Right ventricle myocardium superior (tissue), 1 donor: ENCODE measurements at regions not wholly inside any gene's neighbourhood (a gene's known extent, or its start where the extent isn't known, plus 50 kb on each side); places are given as distances from the start of the nearest gene placed in this dataset.
A peak's percentile ranks its signal among the peaks of the same experiment; 100 is the strongest.

ENCODE experiments used
- ATAC-seq: fragments of 200-7000 bp; cut with Tn5 transposase; one replicate; pipeline ENCODE4 v1.9.1; 2020; ENCODE audit warnings: mild to moderate bottlenecking; ENCODE audit not compliant: poor library complexity
- DNase-seq: peaks from one replicate; pipeline ENCODE4 v3.0.0-alpha.2; 2020
- intact Hi-C: fragments of 100-400 bp; cut with DNase I; formaldehyde crosslinking; loops from one replicate; pipeline ENCODE4 v1.11.2; 2022
- donor health status: DM: no; HTN: yes; CAD: no; lungs with severe emphysema.

- no peak for ATAC-seq
- intact Hi-C loops: no loop called here
- no peak for DNase-seq
Measured at GRCh38 chr6:6844530-6844929, 256.0 kb downstream of the LY86 start.

GRCh38 chr6:6845603-6846002, 257.1 kb downstream of the LY86 start:
- intact Hi-C loops: no loop called here
- ATAC-seq: no peak
- no peak for DNase-seq

GRCh38 chr6:6847591-6847990, 259.1 kb downstream of the LY86 start:
- ATAC-seq (no peak), DNase-seq (no peak)
- intact Hi-C loops: no loop called here

GRCh38 chr6:6851059-6851948, 256.5 kb upstream of the RREB1 start:
- intact Hi-C loops: no loop called here
- peak; percentile 63 for DNase-seq
- peak; percentile 89 for ATAC-seq

GRCh38 chr6:6851949-6852261, 255.9 kb upstream of the RREB1 start:
- DNase-seq (no peak), ATAC-seq (no peak)
- intact Hi-C loops: no loop called here

- ATAC-seq: peak; percentile 80
- peak; percentile 72 for DNase-seq
- intact Hi-C loops: no loop called here
Measured at GRCh38 chr6:6856538-6857523, 250.9 kb upstream of the RREB1 start.

GRCh38 chr6:6857528-6857927, 250.2 kb upstream of the RREB1 start:
- intact Hi-C loops: no loop called here
- ATAC-seq (no peak), DNase-seq (no peak)

GRCh38 chr6:6858533-6858982, 249.2 kb upstream of the RREB1 start:
- ATAC-seq: no peak
- intact Hi-C loops: no loop called here
- no peak for DNase-seq

GRCh38 chr6:6859105-6859504, 248.7 kb upstream of the RREB1 start:
- DNase-seq (no peak), ATAC-seq (no peak)
- intact Hi-C loops: no loop called here

- ATAC-seq: no peak
- DNase-seq: no peak
- intact Hi-C loops: no loop called here
Measured at GRCh38 chr6:6859722-6860121, 248.0 kb upstream of the RREB1 start.

GRCh38 chr6:6860863-6861262, 246.9 kb upstream of the RREB1 start:
- ATAC-seq (no peak), DNase-seq (no peak)
- intact Hi-C loops: no loop called here

GRCh38 chr6:6861351-6861894, 246.3 kb upstream of the RREB1 start:
- intact Hi-C loops: no loop called here
- ATAC-seq (no peak), DNase-seq (no peak)

- DNase-seq (no peak), ATAC-seq (no peak)
- intact Hi-C loops: no loop called here
Measured at GRCh38 chr6:6861995-6862394, 245.8 kb upstream of the RREB1 start.

GRCh38 chr6:6863970-6864639, 243.7 kb upstream of the RREB1 start:
- intact Hi-C loops: no loop called here
- ATAC-seq: no peak

GRCh38 chr6:6865611-6866010, 242.2 kb upstream of the RREB1 start:
- intact Hi-C loops: no loop called here
- no peak for ATAC-seq

More at GRCh38 chr6:6863970-6864639, 243.7 kb upstream of the RREB1 start:
- no peak for DNase-seq

GRCh38 chr6:6866656-6867403, 240.9 kb upstream of the RREB1 start:
- intact Hi-C loops: no loop called here
- no peak for ATAC-seq
- no peak for DNase-seq

More at GRCh38 chr6:6865611-6866010, 242.2 kb upstream of the RREB1 start:
- no peak for DNase-seq

- intact Hi-C loops: no loop called here
- ATAC-seq: no peak
- DNase-seq: no peak
Measured at GRCh38 chr6:6867404-6867799, 240.4 kb upstream of the RREB1 start.

- ATAC-seq (no peak), DNase-seq (no peak)
- intact Hi-C loops: no loop called here
Measured at GRCh38 chr6:6869094-6869493, 238.7 kb upstream of the RREB1 start.
